ENCODE measurements at regions not wholly inside any gene's neighbourhood (a gene's known extent, or its start where the extent isn't known, plus 50 kb on each side); places are given as distances from the start of the nearest gene placed in this dataset.

DNA sequence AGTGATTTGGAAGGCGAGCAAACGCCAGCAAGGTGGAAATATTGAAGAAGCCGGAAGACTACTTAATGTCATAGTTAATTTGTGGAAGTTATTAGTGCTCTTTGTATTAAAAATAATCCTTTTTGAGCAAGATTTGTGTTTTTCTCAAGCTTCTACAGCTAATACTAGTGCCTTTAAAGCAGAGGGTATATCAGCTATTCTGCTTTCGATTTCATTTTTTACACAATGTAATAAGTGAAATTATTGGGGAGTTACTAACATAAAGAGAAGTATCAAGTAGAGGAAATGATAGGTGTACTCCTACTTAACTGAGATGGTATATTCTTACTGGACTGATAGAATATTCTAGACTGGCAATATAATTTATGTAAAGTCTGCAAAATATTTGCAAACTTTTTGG, 392.4 kb upstream of the DCN start:
- TF ChIP-seq, protein P1, sequence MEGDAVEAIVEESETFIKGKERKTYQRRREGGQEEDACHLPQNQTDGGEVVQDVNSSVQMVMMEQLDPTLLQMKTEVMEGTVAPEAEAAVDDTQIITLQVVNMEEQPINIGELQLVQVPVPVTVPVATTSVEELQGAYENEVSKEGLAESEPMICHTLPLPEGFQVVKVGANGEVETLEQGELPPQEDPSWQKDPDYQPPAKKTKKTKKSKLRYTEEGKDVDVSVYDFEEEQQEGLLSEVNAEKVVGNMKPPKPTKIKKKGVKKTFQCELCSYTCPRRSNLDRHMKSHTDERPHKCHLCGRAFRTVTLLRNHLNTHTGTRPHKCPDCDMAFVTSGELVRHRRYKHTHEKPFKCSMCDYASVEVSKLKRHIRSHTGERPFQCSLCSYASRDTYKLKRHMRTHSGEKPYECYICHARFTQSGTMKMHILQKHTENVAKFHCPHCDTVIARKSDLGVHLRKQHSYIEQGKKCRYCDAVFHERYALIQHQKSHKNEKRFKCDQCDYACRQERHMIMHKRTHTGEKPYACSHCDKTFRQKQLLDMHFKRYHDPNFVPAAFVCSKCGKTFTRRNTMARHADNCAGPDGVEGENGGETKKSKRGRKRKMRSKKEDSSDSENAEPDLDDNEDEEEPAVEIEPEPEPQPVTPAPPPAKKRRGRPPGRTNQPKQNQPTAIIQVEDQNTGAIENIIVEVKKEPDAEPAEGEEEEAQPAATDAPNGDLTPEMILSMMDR (conservative IDR thresholded peaks at IDR 0.05; ENCODE audit: low read length) = no peak
- TF ChIP-seq EZH2phosphoT487 (IDR thresholded peaks at IDR 0.05; ENCODE audit: borderline replicate concordance, low read depth, low read length) = no peak
